Stimulated activated CD8-positive, alpha-beta memory T cell treated with anti-CD3 and anti-CD28 coated beads, Interleukin-4, amount 100 ng/mL, for 1 hour (primary cell): ENCODE measurements at regions not wholly inside any gene's neighbourhood (a gene's known extent, or its start where the extent isn't known, plus 50 kb on each side); places are given as distances from the start of the nearest gene placed in this dataset.
"Not testable (repeated sequence)": the region's sequence is repeated elsewhere in the genome, so short reads cannot be mapped to it uniquely, and the experiment has no call there.

ENCODE experiments used
- DNase-seq, 2 donors: peaks; one replicate each; pipeline ENCODE4 v3.0.0-alpha.2; 2020; ENCODE audit warnings: low read depth in 2 of 2, low spot score in 1 of 2

DNA sequence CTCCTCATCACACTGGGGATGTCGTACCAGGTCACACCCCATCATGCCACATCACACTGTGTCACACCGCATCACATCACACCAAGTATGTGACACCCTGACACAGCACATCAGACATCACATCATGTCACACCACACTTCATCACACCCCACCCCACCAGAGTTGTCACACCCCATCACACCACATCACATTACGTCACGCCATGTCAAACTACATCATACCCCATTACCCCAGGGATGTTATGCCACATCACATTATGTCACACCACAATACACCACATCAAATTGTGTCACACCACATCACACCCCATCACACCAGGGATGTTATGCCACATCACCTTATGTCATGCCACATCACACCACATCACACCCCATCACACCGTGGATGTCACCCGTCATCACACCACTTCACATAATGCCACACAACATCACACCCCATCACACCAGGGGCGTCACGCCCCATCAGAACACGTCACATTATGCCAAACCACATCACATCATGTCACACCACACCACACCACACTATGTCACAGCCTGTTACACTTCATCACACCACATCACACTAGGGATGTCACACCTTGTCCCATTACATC is 133.6 kb downstream of the TMEM121 start:
- no peak for DNase-seq

DNA sequence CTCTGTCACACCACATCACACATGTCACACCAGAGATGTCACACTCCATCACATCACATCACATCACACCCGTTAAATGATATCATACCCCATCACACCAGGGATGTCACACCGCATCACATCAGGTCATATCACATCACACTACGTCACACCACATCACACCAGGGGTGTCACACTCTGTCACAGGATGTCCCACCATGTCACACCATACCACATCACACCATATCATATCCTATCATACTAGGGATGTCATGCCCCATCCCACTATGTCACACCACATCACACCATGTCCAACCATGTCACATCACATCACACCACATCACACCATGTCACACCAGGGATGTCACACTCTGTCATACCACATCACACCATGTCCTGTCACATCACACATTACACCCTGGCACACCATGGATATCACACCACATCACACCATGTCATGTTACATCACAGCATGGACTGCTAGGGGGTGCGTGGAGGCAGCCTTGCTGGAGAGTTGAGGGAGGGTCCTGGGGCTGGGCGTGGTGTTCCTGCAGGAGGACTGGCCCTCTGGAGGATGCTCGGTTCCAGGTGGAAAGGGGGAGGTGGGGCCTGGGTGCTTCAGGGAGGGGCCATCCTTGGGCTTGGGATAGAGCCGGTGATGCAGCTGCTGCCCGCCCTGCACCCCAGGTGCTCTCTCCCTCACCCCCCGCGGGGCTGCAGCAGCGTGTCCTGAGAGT is 134.6 kb downstream of the TMEM121 start:
- no peak for DNase-seq

DNA sequence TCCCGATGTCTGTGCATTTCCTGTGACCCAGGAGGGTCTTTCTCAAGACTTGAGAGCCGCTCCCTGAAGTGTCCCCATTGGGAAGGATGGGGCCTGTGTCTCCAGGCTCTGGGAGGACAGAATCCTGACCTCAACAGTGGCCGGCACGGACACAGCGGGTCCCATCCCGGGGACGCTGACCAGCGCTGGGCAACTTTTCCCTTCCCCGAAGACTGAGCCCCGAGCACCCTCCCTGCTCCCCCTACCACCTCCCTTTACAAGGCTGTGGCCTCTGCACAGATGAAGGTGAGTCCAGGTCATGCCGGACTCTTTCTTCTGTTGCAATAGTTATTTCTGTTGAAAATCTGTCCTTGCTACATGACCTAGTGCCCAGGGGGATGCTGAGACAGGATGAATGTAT is 135.7 kb downstream of the TMEM121 start:
- not testable (repeated sequence) for DNase-seq

DNA sequence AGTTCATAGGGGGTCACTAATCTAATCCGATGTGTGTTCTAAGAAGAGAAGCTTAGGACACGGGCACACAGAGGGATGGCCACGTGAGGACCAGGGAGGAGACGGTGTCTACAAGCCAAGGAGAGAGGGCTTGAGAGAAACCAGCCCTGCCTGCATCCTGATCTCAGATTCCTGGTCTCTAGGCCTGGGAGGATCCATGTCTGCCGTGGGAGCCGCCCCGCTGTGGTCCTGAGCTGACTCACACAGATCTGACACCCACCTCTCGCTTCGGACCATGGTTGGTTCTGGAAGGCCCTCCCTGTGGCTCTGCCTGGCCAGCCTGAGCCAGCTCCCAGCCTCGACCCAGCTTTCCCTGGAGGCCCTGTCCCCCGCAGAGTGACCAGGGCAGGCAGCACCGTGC is 136.2 kb downstream of the TMEM121 start:
- DNase-seq: not testable (repeated sequence)

DNA sequence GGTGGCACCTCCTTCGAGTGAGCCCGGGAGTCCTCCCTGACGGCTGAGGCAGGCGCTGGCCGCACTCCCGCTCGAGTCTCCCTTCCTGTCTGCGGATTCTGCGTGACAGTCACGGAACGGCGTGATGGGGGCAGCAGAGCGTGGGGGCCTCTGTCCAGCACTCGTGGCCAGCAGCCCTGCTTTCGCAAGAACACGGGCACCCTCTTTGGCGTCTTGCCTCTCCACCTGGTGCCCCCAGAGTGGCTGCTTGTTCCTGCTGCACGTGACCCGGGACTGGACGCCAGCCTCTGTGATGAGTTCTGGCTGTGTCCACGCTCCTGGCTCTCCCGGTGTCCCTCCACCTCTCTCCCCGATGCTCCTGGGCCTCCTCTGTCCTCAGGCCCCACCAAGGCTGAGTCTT is 136.9 kb downstream of the TMEM121 start:
- DNase-seq: not testable (repeated sequence)

DNA sequence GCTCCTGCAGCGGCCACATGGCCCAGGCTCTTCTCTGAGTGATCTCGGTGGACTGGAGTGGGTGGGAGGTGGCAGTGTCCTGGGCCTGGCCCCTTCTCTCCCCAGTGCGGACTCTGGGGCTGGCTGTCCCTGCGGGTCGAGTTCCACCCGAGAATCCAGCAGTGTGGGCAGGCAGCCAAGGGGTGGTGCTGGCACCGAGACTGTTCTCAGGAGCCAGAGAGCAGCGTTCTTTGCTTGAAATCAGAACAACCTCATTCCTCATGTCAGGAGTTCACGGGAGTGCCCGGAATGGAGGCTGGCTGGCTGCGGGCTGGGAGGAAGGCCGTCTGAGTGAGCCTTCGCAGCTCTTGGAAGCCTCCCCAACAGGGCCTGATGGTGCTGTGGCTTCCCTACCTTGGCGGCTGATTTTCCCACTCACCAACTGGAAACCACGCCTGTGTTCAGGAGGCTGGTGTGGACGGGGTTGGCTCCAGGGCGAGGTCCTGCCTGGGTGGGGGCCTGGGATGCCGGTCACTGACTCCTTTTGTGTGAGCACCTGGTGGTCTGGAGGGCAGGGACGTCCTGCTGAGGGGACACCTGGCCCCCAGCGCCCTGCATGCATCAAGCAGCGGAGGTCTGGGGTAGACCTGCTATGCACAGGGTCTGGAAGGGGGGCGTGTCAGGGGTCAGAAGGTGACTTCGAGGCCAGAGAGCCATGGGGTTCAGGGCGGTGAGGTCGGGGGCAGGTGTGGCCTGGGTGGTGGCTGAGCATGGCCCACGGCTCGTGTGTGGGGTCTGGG is 137.6 kb downstream of the TMEM121 start:
- DNase-seq: not testable (repeated sequence)

DNA sequence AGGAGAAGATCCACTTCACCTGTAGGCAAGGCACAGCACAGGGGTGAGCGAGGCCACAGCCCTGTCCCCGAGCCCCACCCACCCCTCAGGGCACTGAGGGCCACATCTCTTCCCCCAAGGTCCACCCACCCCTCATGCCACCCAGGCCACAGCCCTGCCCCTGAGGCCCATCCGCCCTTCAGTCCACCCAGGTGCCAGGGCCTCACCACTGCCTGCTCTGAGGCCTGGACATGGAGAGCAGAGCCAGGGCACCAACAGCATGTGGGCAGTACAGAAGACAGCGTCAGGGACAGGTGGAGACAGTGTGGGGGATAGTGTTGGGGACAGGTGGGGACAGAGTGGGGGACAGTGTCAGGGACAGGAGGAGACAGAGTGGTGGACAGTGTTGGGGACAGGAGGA is 138.3 kb downstream of the TMEM121 start:
- no peak for DNase-seq

DNA sequence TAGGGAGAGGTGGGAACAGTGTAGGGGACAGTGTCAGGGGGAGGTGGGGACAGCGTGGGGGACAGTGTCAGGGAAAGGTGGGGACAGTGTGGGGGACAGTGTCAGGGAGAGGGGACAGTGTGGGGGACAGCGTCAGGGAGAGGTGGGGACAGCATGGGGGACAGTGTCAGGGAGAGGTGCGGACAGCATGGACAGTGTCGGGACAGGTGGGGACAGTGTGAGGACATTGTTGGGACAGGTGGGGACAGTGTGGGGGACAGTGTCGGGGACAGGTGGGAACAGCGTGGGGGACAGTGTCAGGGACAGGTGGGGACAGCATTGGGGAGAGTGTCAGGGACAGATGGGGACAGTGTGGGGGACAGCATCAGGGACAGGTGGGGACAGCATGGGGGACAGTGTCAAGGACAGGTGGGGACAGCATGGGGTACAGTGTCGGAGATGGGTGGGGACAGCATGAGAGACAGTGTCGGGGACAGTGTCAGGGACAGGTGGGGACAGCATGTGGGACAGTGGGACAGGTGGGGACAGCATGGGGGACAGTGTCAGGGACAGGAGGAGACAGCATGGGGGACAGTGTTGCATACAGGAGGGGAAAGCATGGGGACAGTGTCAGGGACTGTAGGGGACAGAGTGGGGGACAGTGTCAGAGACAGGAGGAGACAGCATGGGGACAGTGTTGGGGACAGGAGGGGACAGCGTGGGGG is 139.0 kb downstream of the TMEM121 start:
- DNase-seq: no peak

DNA sequence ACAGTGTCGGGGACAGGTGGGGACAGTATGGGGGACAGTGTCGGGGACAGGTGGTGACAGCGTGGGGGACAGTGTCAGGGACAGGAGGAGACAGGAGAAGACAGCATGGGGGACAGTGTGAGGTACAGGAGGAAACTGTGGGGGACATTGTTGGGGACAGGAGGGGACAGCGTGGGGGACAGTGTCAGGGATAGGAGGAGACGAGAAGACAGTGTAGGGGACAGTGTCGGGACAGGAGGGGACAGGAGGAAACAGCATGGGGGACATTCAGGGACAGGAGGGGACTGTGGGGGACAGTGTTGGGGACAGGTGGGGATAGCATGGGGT is 139.5 kb downstream of the TMEM121 start:
- no peak for DNase-seq

DNA sequence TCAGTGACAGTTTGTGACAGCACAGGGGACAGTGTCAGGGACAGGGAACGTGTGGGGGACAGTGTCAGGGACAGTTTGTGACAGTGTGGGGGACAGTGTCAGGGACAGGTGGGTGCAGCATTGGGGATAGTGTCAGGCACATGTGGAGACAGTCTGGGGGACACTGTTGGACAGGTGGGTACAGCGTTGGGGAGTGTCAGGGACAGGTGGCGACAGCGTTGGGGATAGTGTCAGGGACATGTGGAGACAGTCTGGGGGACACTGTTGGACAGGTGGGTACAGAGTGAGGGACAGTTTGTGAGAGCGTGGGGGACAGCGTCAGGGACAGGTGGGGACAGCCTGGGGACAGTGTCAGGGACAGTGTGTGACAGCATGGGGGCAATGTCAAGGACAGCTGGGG is 140.0 kb downstream of the TMEM121 start:
- DNase-seq: no peak

DNA sequence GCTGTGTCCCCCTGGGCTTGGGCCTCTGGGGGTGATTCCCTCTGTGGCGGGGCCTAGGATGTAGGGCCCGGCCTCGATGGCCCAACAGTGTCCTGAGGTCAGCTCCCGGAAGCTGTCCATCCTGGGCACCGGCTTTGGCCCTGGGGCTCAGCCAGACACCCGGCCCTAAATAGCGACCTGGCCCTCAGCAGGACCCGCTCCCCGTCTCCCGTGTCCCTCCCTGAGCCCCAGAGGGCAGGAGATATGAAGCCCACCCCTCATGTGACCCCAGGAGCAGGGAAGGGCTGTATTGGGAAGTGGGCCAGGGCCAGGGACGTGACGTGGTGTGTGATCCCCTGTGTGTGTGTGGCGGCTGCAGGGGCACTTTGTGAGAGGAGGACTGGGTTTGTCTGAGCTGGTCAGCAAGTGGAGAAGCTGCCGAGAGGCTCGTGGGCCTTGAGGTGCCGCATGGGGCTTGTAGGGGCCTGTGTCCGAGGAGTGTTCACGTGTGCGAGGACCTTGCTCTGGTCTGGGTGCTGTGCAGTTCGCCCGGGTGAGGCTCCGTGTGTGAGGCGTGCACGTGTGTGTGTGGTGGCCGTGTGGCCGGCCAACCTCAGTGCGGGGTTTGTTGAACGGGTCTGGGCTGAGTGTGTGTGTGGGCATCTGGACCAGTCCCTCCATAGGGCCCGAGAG is 140.7 kb downstream of the TMEM121 start:
- DNase-seq: not testable (repeated sequence)

DNA sequence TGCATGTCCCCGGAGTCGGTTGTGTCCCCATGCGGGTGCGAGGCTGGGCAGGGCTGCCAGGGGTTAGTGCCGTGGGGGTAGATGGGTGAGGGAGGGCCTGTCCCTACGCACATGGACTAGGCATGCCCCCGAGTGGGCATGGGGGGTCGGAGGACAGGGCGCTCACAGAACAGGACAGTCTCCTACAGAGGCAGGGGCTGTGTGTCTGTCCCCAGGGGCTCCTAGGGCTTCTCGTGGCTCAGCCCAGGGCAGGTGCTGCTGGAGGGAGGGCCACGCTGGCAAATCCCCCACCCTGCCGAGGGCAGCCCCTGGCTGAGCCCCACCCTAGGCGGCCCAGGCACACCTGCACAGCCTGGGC is 141.3 kb downstream of the TMEM121 start:
- not testable (repeated sequence) for DNase-seq

DNA sequence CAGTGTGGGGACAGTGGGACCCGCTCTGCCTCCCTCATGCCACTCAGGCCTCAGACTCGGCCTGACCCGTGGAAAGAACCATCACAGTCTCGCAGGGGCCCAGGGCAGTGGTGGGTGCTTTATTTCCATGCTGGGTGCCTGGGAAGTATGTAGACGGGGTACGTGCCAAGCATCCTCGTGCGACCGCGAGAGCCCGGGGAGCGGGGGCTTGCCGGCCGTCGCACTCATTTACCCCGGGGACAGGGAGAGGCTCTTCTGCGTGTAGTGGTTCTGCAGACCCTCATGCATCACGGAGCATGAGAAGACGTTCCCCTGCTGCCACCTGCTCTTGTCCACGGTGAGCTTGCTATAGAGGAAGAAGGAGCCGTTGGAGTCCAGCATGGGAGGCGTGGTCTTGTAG is 141.6 kb downstream of the TMEM121 start:
- DNase-seq: not testable (repeated sequence)

DNA sequence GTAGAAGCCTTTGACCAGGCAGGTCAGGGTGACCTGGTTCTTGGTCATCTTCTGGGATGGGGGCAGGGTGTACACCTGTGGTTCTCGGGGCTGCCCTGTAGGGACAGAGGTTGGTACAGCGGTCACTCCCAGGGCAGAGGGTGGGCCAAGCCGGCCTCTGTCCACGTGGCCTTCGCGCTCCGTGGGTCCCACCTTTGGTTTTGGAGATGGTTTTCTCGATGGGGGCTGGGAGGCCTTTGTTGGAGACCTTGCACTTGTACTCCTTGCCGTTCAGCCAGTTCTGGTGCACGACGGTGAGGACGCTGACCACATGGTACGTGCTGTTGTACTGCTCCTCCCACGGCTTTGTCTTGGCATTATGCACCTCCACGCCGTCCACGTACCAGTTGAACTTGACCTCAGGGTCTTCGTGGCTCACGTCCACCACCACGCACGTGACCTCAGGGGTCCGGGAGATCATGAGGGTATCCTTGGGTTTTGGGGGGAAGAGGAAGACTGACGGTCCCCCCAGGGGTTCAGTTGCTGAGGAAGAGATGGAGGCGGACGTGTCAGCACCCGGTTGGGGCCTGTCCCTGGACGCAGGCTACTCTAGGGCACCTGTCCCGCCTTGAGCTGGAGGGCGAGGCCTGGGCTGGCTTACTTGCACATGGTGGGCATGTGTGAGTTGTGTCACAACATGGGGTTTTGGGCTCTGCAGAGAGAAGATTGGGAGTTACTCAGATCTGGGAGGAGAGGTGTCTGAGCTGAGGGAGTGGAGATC is 142.3 kb downstream of the TMEM121 start:
- not testable (repeated sequence) for DNase-seq

DNA sequence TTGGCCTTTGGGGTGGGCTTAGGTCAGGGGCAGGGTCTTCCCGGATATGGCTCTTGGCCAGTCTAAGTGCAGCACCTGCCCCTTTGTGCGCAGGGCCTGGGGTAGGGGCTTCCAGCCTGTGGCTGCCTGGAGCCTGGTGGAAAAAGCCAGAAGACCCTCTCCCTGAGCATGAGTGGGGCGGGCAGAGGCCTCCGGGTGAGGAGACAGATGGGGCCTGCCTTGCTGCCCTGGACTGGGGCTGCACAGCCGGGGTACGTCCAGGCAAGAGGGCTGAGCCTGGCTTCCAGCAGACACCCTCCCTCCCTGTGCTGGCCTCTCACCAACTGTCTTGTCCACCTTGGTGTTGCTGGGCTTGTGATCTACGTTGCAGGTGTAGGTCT is 142.8 kb downstream of the TMEM121 start:
- DNase-seq: not testable (repeated sequence)

DNA sequence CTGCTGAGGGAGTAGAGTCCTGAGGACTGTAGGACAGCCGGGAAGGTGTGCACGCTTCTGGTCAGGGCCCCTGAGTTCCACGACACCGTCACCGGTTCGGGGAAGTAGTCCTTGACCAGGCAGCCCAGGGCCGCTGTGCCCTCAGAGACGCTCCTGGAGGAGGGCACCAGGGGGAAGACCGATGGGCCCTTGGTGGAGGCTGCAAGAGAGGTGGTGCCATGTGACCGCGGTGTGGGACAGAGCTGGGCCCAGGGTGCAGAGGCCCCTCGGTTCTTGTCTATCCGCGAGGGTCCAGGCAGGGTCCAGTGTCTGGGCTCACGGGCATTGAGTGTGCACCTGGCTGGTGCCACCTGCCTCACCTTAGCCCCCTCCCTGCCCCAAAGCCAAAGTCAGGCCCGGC is 143.3 kb downstream of the TMEM121 start:
- not testable (repeated sequence) for DNase-seq

DNA sequence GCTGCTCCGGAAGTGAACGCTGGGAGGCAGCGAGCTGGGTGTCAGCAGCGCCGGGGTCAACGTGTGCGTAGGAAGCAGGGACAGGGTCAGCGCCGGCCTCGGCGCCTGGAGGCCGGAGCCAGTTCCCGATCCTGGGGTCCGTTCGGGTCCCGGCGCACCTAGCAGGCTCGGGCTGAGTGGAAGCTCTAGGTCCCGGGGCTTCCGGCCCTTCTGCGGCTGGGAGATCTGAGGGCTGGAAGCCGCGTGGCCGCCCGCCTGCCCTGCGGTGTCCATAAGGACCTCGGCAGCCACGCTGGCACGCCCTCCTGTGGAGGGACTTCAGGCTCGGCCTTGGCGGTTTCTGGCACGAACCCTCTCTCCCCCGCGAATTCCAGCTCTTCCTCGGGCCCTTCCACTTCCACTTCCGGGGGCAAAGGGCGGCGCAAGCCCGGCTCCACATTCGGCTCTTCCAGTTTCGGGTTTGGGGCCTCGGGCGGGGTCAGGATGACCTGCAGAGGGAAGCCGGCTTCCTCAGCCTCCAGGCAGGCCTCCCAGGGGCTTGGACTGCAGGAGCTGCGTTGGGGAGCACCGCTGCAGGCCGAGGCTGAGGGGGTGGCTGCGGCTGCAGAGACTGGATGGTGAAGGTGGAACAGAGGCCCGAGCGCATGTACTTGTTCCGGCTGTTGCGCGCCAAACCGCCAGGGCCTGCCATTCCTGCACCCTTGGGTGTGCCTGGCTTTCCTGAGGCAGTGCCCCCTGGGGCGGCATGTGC is 146.2 kb downstream of the TMEM121 start:
- DNase-seq: not testable (repeated sequence)

DNA sequence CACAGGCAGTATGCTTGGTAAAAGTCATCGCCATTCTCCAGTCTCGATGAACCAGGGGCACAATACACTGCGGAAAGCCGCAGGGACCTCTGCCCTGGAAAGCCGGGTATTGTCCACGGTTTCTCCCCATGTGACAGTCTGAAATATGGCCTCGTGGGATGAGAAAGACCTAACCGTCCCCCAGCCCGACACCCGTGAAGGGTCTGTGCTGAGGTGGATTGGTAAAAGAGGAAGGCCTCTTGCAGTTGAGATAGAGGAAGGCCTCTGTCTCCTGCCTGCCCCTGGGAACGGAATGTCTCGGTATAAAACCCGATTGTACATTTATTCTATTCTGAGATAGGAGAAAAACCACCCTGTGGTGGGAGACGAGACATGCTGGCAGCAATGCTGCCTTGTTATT is 149.1 kb downstream of the TMEM121 start:
- DNase-seq: not testable (repeated sequence)

DNA sequence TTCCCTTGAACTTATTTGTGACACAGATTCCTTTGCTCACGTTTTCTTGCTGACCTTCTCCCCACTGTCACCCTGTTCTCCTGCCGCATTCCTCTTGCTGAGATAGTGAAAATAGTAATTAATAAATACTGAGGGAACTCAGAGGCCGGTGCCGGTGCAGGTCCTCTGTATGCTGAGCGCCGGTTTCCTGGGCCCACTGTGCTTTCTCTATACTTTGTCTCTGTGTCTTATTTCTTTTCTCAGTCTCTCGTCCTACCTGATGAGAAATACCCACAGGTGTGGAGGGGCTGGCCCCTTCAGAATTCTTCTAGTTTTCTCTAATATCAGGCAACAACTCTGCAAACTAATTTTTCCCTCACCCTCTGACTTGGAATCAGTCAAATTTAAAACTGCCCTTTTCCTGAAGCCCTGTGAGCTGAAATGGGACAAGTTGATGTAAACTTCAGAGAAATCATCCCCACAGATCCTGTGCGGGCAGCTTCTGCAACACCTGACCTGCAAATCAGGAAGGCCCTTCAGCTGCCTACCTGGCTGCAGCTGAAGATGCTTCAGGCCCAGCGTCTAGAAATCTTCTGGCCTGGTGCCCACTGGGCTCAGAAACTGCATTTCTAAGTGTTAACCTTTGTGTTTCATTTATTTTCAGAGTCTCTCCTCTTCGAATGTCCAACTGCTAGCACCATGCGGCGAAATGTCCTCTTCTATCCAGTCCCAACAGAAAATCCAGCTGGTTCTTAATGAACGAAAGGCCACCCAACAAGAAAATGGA is 149.7 kb downstream of the TMEM121 start:
- not testable (repeated sequence) for DNase-seq
